ENCODE measurements at regions not wholly inside any gene's neighbourhood (a gene's known extent, or its start where the extent isn't known, plus 50 kb on each side); places are given as distances from the start of the nearest gene placed in this dataset.

- WGBS, 2 donors = 73 to 74% methylated on average over 5 of the region's 5 CpGs
- Histone ChIP-seq H3K36me3 (ENCODE audit: control insufficient read depth in 2 of 2, insufficient read depth in 2 of 2, low read length in 1 of 2) (no peaks in the 10 kb centered on the region), H3K4me3 (ENCODE audit: low read depth in 1 of 2, low read length in 2 of 2) (no peak overlapping the region), H3K9me3 (ENCODE audit: control insufficient read depth in 2 of 2, insufficient read depth in 1 of 2, low read depth in 1 of 2, low read length in 1 of 2) (no peaks in the 10 kb centered on the region), H3K27ac (ENCODE audit: low read depth in 2 of 2, low read length in 1 of 2) (peak overlapping the region in 1 of 2 donors; percentile 55), H3K4me1 (ENCODE audit: control insufficient read depth in 2 of 2, insufficient read depth in 2 of 2, low read length in 1 of 2) (no peaks in the 10 kb centered on the region), H3K27me3 (ENCODE audit: control insufficient read depth in 1 of 2, insufficient read depth in 2 of 2, low read length in 2 of 2) (no peaks in the 10 kb centered on the region)
Observed at GRCh38 chr9:38186404-38187115, 117.5 kb upstream of the SHB start.

- 86 to 91% methylated on average over 6 of the region's 6 CpGs for WGBS, 2 donors
- Histone ChIP-seq H3K4me3 (ENCODE audit: low read depth in 1 of 2, low read length in 2 of 2) (no peak overlapping the region), H3K27ac (ENCODE audit: low read depth in 2 of 2, low read length in 1 of 2) (no peak overlapping the region), H3K27me3 (ENCODE audit: control insufficient read depth in 1 of 2, insufficient read depth in 2 of 2, low read length in 2 of 2) (no peaks in the 10 kb centered on the region), H3K9me3 (ENCODE audit: control insufficient read depth in 2 of 2, insufficient read depth in 1 of 2, low read depth in 1 of 2, low read length in 1 of 2) (no peaks in the 10 kb centered on the region), H3K36me3 (ENCODE audit: control insufficient read depth in 2 of 2, insufficient read depth in 2 of 2, low read length in 1 of 2) (no peaks in the 10 kb centered on the region), H3K4me1 (ENCODE audit: control insufficient read depth in 2 of 2, insufficient read depth in 2 of 2, low read length in 1 of 2) (peaks cover 0 to 3% of the 10 kb centered on the region in 2 donors)
Observed at GRCh38 chr9:38185647-38186403, 116.8 kb upstream of the SHB start.

DNA sequence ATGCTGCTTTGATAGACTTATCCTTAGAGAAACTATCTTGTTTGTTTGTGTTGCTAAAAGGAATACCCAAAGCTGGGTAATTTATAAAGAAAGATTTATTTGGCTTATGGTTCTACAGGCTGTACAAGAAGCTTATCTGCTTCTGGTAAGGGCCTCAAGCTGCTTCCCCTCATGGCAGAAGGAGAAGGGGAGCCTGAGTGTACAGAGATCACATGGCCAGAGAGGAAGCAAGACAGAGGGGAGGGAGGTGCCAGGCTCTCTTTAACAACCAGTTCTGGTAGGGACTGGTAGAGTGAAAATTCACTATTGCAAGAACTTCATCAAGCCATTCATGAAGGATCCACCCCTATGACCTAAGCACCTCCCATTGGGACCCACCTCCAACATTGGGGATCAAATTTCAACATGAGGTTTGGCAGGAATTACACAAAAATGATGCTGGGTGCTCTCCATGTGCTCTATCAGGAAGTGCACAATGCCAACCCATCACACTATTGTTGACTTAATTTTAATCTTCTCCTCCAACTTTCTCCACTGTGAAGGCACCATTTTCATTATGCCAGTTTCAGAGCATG, 115.1 kb upstream of the SHB start:
- H3K4me3 ChIP-seq (ENCODE audit: low read depth in 1 of 2, low read length in 2 of 2) = no peak overlapping the region
- no peaks in the 10 kb centered on the region for H3K9me3 ChIP-seq (ENCODE audit: control insufficient read depth in 2 of 2, insufficient read depth in 1 of 2, low read depth in 1 of 2, low read length in 1 of 2)
- no peaks in the 10 kb centered on the region for H3K36me3 ChIP-seq (ENCODE audit: control insufficient read depth in 2 of 2, insufficient read depth in 2 of 2, low read length in 1 of 2)
- H3K27me3 ChIP-seq (ENCODE audit: control insufficient read depth in 1 of 2, insufficient read depth in 2 of 2, low read length in 2 of 2) = no peaks in the 10 kb centered on the region
- H3K4me1 ChIP-seq (ENCODE audit: control insufficient read depth in 2 of 2, insufficient read depth in 2 of 2, low read length in 1 of 2) = peaks cover 0 to 4% of the 10 kb centered on the region in 2 donors
- H3K27ac ChIP-seq (ENCODE audit: low read depth in 2 of 2, low read length in 1 of 2) = no peak overlapping the region

- Histone ChIP-seq H3K27ac (ENCODE audit: low read depth in 2 of 2, low read length in 1 of 2) (peak overlapping the region in 1 of 2 donors; percentile 44), H3K4me3 (ENCODE audit: low read depth in 1 of 2, low read length in 2 of 2) (no peak overlapping the region), H3K4me1 (ENCODE audit: control insufficient read depth in 2 of 2, insufficient read depth in 2 of 2, low read length in 1 of 2) (peaks cover 2 to 12% of the 10 kb centered on the region in 2 donors), H3K27me3 (ENCODE audit: control insufficient read depth in 1 of 2, insufficient read depth in 2 of 2, low read length in 2 of 2) (no peaks in the 10 kb centered on the region), H3K9me3 (ENCODE audit: control insufficient read depth in 2 of 2, insufficient read depth in 1 of 2, low read depth in 1 of 2, low read length in 1 of 2) (no peaks in the 10 kb centered on the region), H3K36me3 (ENCODE audit: control insufficient read depth in 2 of 2, insufficient read depth in 2 of 2, low read length in 1 of 2) (no peaks in the 10 kb centered on the region)
Observed at GRCh38 chr9:38182321-38182720, 113.3 kb upstream of the SHB start.

- H3K9me3 ChIP-seq (ENCODE audit: control insufficient read depth in 2 of 2, insufficient read depth in 1 of 2, low read depth in 1 of 2, low read length in 1 of 2) = no peaks in the 10 kb centered on the region
- H3K4me3 ChIP-seq (ENCODE audit: low read depth in 1 of 2, low read length in 2 of 2) = no peak overlapping the region
- no peak overlapping the region for H3K27ac ChIP-seq (ENCODE audit: low read depth in 2 of 2, low read length in 1 of 2)
- H3K4me1 ChIP-seq (ENCODE audit: control insufficient read depth in 2 of 2, insufficient read depth in 2 of 2, low read length in 1 of 2) = peaks cover 2 to 12% of the 10 kb centered on the region in 2 donors
- no peaks in the 10 kb centered on the region for H3K27me3 ChIP-seq (ENCODE audit: control insufficient read depth in 1 of 2, insufficient read depth in 2 of 2, low read length in 2 of 2)
- H3K36me3 ChIP-seq (ENCODE audit: control insufficient read depth in 2 of 2, insufficient read depth in 2 of 2, low read length in 1 of 2) = no peaks in the 10 kb centered on the region
- 50 to 71% methylated on average over 2 of the region's 2 CpGs for WGBS, 2 donors
Observed at GRCh38 chr9:38181866-38182265, 112.8 kb upstream of the SHB start.

GRCh38 chr9:38181232-38181631, 112.2 kb upstream of the SHB start:
- Histone ChIP-seq H3K27me3 (ENCODE audit: control insufficient read depth in 1 of 2, insufficient read depth in 2 of 2, low read length in 2 of 2) (no peaks in the 10 kb centered on the region), H3K9me3 (ENCODE audit: control insufficient read depth in 2 of 2, insufficient read depth in 1 of 2, low read depth in 1 of 2, low read length in 1 of 2) (no peaks in the 10 kb centered on the region), H3K4me1 (ENCODE audit: control insufficient read depth in 2 of 2, insufficient read depth in 2 of 2, low read length in 1 of 2) (peaks cover 2 to 12% of the 10 kb centered on the region in 2 donors), H3K27ac (ENCODE audit: low read depth in 2 of 2, low read length in 1 of 2) (no peak overlapping the region), H3K4me3 (ENCODE audit: low read depth in 1 of 2, low read length in 2 of 2) (no peak overlapping the region), H3K36me3 (ENCODE audit: control insufficient read depth in 2 of 2, insufficient read depth in 2 of 2, low read length in 1 of 2) (no peaks in the 10 kb centered on the region)
- WGBS, 2 donors = 93 to 95% methylated on average over 4 of the region's 4 CpGs

DNA sequence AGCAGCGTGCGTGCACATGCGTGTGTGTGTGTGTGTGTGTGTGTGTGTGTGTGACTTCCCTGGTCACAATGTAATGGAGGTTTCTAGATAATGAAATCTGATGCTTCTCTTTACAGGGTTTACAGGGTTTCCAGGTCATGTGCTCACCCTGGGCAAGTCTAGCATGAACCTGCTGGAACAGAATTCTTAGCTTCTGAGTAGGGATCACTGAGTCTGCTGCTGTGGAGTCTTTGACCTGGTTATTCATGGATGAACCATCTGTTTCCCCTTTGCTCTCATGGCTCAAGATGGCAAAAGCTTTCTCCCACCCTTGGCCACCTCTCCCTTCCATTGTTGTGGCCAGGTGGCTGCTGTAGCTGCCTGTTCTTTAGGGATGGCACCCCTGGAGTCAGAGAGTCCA, 111.6 kb upstream of the SHB start:
- Histone ChIP-seq H3K27ac (ENCODE audit: low read depth in 2 of 2, low read length in 1 of 2) (no peak overlapping the region), H3K4me3 (ENCODE audit: low read depth in 1 of 2, low read length in 2 of 2) (no peak overlapping the region), H3K27me3 (ENCODE audit: control insufficient read depth in 1 of 2, insufficient read depth in 2 of 2, low read length in 2 of 2) (no peaks in the 10 kb centered on the region), H3K4me1 (ENCODE audit: control insufficient read depth in 2 of 2, insufficient read depth in 2 of 2, low read length in 1 of 2) (peaks cover 2 to 12% of the 10 kb centered on the region in 2 donors), H3K36me3 (ENCODE audit: control insufficient read depth in 2 of 2, insufficient read depth in 2 of 2, low read length in 1 of 2) (no peaks in the 10 kb centered on the region), H3K9me3 (ENCODE audit: control insufficient read depth in 2 of 2, insufficient read depth in 1 of 2, low read depth in 1 of 2, low read length in 1 of 2) (no peaks in the 10 kb centered on the region)
- 82 to 96% methylated on average over 3 of the region's 3 CpGs for WGBS, 2 donors

- 88 to 96% methylated on average over 3 of the region's 3 CpGs for WGBS, 2 donors
- H3K4me3 ChIP-seq (ENCODE audit: low read depth in 1 of 2, low read length in 2 of 2) = no peak overlapping the region
- H3K9me3 ChIP-seq (ENCODE audit: control insufficient read depth in 2 of 2, insufficient read depth in 1 of 2, low read depth in 1 of 2, low read length in 1 of 2) = no peaks in the 10 kb centered on the region
- H3K27ac ChIP-seq (ENCODE audit: low read depth in 2 of 2, low read length in 1 of 2) = no peak overlapping the region
- no peaks in the 10 kb centered on the region for H3K27me3 ChIP-seq (ENCODE audit: control insufficient read depth in 1 of 2, insufficient read depth in 2 of 2, low read length in 2 of 2)
- peaks cover 2 to 12% of the 10 kb centered on the region in 2 donors for H3K4me1 ChIP-seq (ENCODE audit: control insufficient read depth in 2 of 2, insufficient read depth in 2 of 2, low read length in 1 of 2)
- no peaks in the 10 kb centered on the region for H3K36me3 ChIP-seq (ENCODE audit: control insufficient read depth in 2 of 2, insufficient read depth in 2 of 2, low read length in 1 of 2)
Observed at GRCh38 chr9:38179965-38180364, 110.9 kb upstream of the SHB start.

- peaks cover 2 to 12% of the 10 kb centered on the region in 2 donors for H3K4me1 ChIP-seq (ENCODE audit: control insufficient read depth in 2 of 2, insufficient read depth in 2 of 2, low read length in 1 of 2)
- H3K36me3 ChIP-seq (ENCODE audit: control insufficient read depth in 2 of 2, insufficient read depth in 2 of 2, low read length in 1 of 2) = no peaks in the 10 kb centered on the region
- H3K9me3 ChIP-seq (ENCODE audit: control insufficient read depth in 2 of 2, insufficient read depth in 1 of 2, low read depth in 1 of 2, low read length in 1 of 2) = no peaks in the 10 kb centered on the region
- H3K27ac ChIP-seq (ENCODE audit: low read depth in 2 of 2, low read length in 1 of 2) = peak overlapping the region; percentile 59 to 63
- no peak overlapping the region for H3K4me3 ChIP-seq (ENCODE audit: low read depth in 1 of 2, low read length in 2 of 2)
- H3K27me3 ChIP-seq (ENCODE audit: control insufficient read depth in 1 of 2, insufficient read depth in 2 of 2, low read length in 2 of 2) = no peaks in the 10 kb centered on the region
- 43 to 61% methylated on average over 1 of the region's 1 CpG for WGBS, 2 donors
Observed at GRCh38 chr9:38178237-38178636, 109.2 kb upstream of the SHB start.

All from esophagus (tissue), 2 donors.